PC-9 (cell line): ENCODE measurements at regions not wholly inside any gene's neighbourhood (a gene's known extent, or its start where the extent isn't known, plus 50 kb on each side); places are given as distances from the start of the nearest gene placed in this dataset.

Source experiments
- BruUV-seq: library from RNA; stranded (reverse); fragments of 400-500 nt; replicated peaks from 2 replicates; lab custom pipeline; 2021; lab: Mats Ljungman, UMichigan
- CTCF ChIA-PET: fragments of 300-600 bp; sonication (Branson Sonifier 250); formaldehyde crosslinking; loops from one replicate; lab custom pipeline; 2022; ENCODE audit warnings: antibody characterized with exemption; lab: Charles Lee
- POLR2A ChIA-PET: fragments of 300-600 bp; sonication (Branson Sonifier 250); formaldehyde crosslinking; loops from one replicate; lab custom pipeline; 2022; ENCODE audit warnings: antibody characterized with exemption; ENCODE audit not compliant: unreplicated experiment; lab: Charles Lee
- DNase-seq, 2 experiments: peaks; one replicate each; pipeline versions ENCODE4 v3.0.0 to v3.0.0-alpha.2; 2015 to 2022; ENCODE audit warnings: mixed read lengths in 1 of 2
- H2AFZ ChIP-seq: fragments of 200-600 bp; sonication (generic); 2 replicates; pipeline ENCODE4 v1.8.1; 2017; ENCODE audit warnings: antibody characterized with exemption
- H3F3A ChIP-seq: fragments of 200-600 bp; sonication (generic); 2 replicates; pipeline ENCODE4 v1.8.1; 2017; ENCODE audit warnings: antibody characterized with exemption, mild to moderate bottlenecking, low read depth; ENCODE audit not compliant: insufficient read depth
- H3K27ac ChIP-seq: fragments of 200-600 bp; sonication (generic); 2 replicates; pipeline ENCODE4 v1.6.1; 2016; ENCODE audit warnings: mixed run types
- H3K27me3 ChIP-seq: fragments of 200-600 bp; sonication (generic); 2 replicates; pipeline ENCODE4 v1.6.1; 2016; ENCODE audit warnings: low read depth, mixed run types; ENCODE audit not compliant: insufficient read depth
- H3K36me3 ChIP-seq: fragments of 200-600 bp; sonication (generic); 2 replicates; pipeline ENCODE4 v1.6.1; 2016; ENCODE audit warnings: low read depth, mixed run types
- H3K4me1 ChIP-seq: fragments of 200-600 bp; sonication (generic); replicated peaks from 2 replicates; pipeline ENCODE4 v1.6.1; 2016; ENCODE audit warnings: mixed run types; ENCODE audit not compliant: insufficient read depth
- H3K4me2 ChIP-seq: fragments of 200-600 bp; sonication (generic); 2 replicates; pipeline ENCODE4 v1.6.1; 2017; ENCODE audit warnings: mixed run types
- H3K4me3 ChIP-seq: fragments of 200-600 bp; sonication (generic); 2 replicates; pipeline ENCODE4 v1.6.1; 2016; ENCODE audit warnings: mixed run types
- H3K79me2 ChIP-seq: fragments of 200-600 bp; sonication (generic); 2 replicates; pipeline ENCODE4 v1.6.1; 2017; ENCODE audit warnings: low read depth, mixed run types
- H3K9me2 ChIP-seq: fragments of 200-600 bp; sonication (generic); 2 replicates; pipeline ENCODE4 v1.8.1; 2017; ENCODE audit warnings: mild to moderate bottlenecking; ENCODE audit not compliant: insufficient read depth
- H3K9me3 ChIP-seq: fragments of 200-600 bp; sonication (generic); 2 replicates; pipeline ENCODE4 v1.8.1; 2016; ENCODE audit warnings: low read depth; ENCODE audit not compliant: insufficient read depth
- H4K20me1 ChIP-seq: fragments of 200-600 bp; sonication (generic); 2 replicates; pipeline ENCODE4 v1.8.1; 2017; ENCODE audit not compliant: insufficient read depth
- EZH2 ChIP-seq: fragments of 200-600 bp; sonication (generic); IDR thresholded peaks from 2 replicates; pipeline ENCODE4 v1.8.0; 2017; ENCODE audit warnings: antibody characterized with exemption, low read depth
- intact Hi-C: fragments of 100-400 bp; cut with micrococcal nuclease; formaldehyde crosslinking; loops from one replicate; pipeline ENCODE4 v1.10.0; 2022; ENCODE audit not compliant: unreplicated experiment
- TF ChIP-seq, protein P1 (sequence below): fragments of 200-600 bp; sonication (generic); conservative IDR thresholded peaks from 2 replicates; pipeline ENCODE4 v1.6.1; 2017; ENCODE audit warnings: mixed run types, antibody characterized with exemption, mild to moderate bottlenecking, moderate library complexity

DNA sequence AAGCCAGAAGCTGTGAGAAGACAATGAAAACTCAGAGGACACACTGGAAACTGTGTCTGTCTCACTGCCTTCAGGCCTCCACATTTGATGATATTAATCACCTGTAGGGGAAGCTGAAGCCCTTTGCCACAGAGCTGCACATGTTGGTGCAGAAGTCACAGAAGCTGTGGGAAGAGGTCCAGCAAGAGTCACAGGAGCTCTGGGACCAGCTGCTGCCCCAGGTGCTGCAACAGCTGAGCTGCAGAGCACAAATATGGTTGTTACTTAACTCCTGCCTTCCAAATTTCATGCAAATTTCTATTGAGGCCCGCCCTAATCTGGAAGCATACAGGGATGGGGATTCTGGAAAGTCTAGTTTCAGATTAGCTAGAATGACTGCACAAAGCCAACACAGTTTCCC is 169.3 kb downstream of the OGFRL1 start:
- Histone ChIP-seq H3F3A (no peaks in the 10 kb centered on the region), H3K27me3 (no peaks in the 10 kb centered on the region), H3K9me2 (no peaks in the 10 kb centered on the region), H2AFZ (no peak overlapping the region), H3K4me2 (no peak overlapping the region), H3K79me2 (no peaks in the 10 kb centered on the region), H4K20me1 (no peaks in the 10 kb centered on the region), H3K4me3 (no peak overlapping the region), H3K36me3 (no peaks in the 10 kb centered on the region), H3K4me1 (peaks cover 10% of the 10 kb centered on the region; the same call in 1 of the 2 replicates), H3K27ac (no peak overlapping the region), H3K9me3 (no peaks in the 10 kb centered on the region)
- no TSS peak for BruUV-seq
- peak; percentile 39 to 46 for DNase-seq
- intact Hi-C loops: loop anchor here (1.0 to 2.0 kb wide), 2 partner anchors 20 to 53 kb away; no protein-coding TSS in a partner anchor
- POLR2A ChIA-PET: interaction anchor here (0.5 kb wide), 1 partner anchor 11 kb away, joined by 5 read pairs; no protein-coding TSS in a partner anchor
- TF ChIP-seq, protein P1, sequence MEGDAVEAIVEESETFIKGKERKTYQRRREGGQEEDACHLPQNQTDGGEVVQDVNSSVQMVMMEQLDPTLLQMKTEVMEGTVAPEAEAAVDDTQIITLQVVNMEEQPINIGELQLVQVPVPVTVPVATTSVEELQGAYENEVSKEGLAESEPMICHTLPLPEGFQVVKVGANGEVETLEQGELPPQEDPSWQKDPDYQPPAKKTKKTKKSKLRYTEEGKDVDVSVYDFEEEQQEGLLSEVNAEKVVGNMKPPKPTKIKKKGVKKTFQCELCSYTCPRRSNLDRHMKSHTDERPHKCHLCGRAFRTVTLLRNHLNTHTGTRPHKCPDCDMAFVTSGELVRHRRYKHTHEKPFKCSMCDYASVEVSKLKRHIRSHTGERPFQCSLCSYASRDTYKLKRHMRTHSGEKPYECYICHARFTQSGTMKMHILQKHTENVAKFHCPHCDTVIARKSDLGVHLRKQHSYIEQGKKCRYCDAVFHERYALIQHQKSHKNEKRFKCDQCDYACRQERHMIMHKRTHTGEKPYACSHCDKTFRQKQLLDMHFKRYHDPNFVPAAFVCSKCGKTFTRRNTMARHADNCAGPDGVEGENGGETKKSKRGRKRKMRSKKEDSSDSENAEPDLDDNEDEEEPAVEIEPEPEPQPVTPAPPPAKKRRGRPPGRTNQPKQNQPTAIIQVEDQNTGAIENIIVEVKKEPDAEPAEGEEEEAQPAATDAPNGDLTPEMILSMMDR: no peak
- TF ChIP-seq EZH2: no peak
- CTCF ChIA-PET: no interaction called here

DNA sequence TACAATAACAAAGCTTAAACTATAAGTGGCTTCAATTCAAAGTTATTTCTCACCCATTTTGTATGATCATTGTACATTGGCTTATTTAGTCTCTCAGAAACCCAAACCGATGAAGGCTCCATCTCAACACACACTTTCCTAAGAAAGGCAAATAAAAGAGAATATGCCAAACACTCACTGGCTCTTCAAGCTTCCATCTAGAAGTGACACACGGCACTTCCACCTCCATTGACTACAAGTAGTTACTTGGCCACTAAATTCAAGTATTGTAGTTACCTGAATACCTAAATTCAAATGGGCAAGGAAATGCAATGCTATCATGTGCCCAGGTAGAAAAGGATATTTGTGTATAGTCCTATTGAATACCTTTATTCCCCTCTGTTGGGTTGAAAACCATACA is 170.6 kb downstream of the OGFRL1 start:
- Histone ChIP-seq H3K9me3 (no peaks in the 10 kb centered on the region), H3K36me3 (no peaks in the 10 kb centered on the region), H3K79me2 (no peaks in the 10 kb centered on the region), H3K27me3 (no peaks in the 10 kb centered on the region), H3K27ac (no peak overlapping the region), H3K4me3 (no peak overlapping the region), H3K9me2 (no peaks in the 10 kb centered on the region), H2AFZ (no peak overlapping the region), H3K4me2 (no peak overlapping the region), H3F3A (no peaks in the 10 kb centered on the region), H4K20me1 (no peaks in the 10 kb centered on the region), H3K4me1 (peaks cover 10% of the 10 kb centered on the region; the same call in 1 of the 2 replicates)
- ChIA-PET CTCF (no interaction called here), POLR2A (no interaction called here)
- TF ChIP-seq, protein P1: no peak
- TF ChIP-seq EZH2: no peak
- intact Hi-C loops: loop anchor here (2.0 kb wide), 1 partner anchor 52 kb away; no protein-coding TSS in a partner anchor
- BruUV-seq: no TSS peak
- DNase-seq: no peak

DNA sequence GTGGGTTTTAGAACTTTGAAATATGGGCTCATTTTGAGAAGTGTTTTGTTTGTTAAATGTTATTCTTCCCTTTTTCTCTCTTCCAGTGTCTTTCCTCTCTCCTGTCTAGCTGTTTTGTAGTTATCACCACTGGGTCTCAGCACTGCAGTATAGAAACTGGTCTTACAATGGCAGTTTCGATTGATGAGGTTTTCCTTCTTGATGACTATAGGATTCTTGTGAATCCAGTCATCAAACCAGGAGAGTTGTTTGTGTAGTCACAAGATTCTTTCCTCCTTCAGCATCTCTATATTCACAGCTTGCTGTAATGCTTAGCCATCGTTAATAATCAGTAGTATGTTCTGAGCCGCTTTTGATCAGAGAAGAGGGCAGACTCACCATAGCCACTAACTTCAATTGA is 172.3 kb downstream of the OGFRL1 start:
- Histone ChIP-seq H3F3A (no peaks in the 10 kb centered on the region), H3K4me3 (no peak overlapping the region), H3K4me2 (no peak overlapping the region), H3K36me3 (no peaks in the 10 kb centered on the region), H3K79me2 (no peaks in the 10 kb centered on the region), H3K9me2 (no peaks in the 10 kb centered on the region), H2AFZ (no peak overlapping the region), H3K4me1 (peaks cover 10% of the 10 kb centered on the region; the same call in 1 of the 2 replicates), H4K20me1 (no peaks in the 10 kb centered on the region), H3K9me3 (peaks cover 11% of the 10 kb centered on the region), H3K27ac (no peak overlapping the region), H3K27me3 (no peaks in the 10 kb centered on the region)
- TF ChIP-seq EZH2: no peak
- TF ChIP-seq, protein P1: no peak
- CTCF ChIA-PET: no interaction called here
- POLR2A ChIA-PET: no interaction called here
- intact Hi-C loops: no loop called here
- peak in 1 of 2 experiments; percentile 39 for DNase-seq
- no TSS peak for BruUV-seq
